Testis (tissue), 2 donors: ENCODE measurements at regions not wholly inside any gene's neighbourhood (a gene's known extent, or its start where the extent isn't known, plus 50 kb on each side); places are given as distances from the start of the nearest gene placed in this dataset.

Source experiments
- POLR2A ChIP-seq: fragments of 450-650 bp; IDR thresholded peaks from one replicate; pipeline ENCODE4 v1.6.1; 2017; ENCODE audit warnings: antibody characterized with exemption, mild to moderate bottlenecking, moderate library complexity
- TF ChIP-seq, protein P1 (sequence below), 3 experiments: fragments of 450-650 bp in 2 of 3; fragments of 200-600 bp in 1 of 3; sonication (generic) in 1 of 3; IDR thresholded peaks; one replicate each; pipeline ENCODE4 v1.5.1; 2016 to 2019; ENCODE audit warnings: antibody characterized with exemption in 3 of 3, mild to moderate bottlenecking in 2 of 3, moderate library complexity in 1 of 3

DNA sequence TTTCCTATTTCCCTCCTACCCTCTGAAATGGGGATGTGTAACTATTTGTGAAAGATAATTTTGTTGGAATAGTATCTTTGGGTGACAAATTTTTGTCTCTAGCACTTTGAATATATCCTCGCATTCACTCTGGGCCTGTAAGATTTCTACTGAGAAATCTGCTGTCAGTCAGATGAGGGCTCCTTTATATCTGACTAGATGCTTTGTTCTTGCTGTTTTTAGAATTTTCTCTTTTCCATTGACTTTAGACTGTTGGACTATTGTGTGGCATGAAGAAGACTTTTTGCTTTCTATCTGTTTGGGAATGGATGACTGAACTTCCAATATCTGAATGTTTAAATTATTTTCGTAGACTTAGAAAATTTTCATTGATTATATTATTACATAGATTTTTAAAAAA lies 54.2 kb upstream of the GRID2 start:
- TF ChIP-seq, protein P1, sequence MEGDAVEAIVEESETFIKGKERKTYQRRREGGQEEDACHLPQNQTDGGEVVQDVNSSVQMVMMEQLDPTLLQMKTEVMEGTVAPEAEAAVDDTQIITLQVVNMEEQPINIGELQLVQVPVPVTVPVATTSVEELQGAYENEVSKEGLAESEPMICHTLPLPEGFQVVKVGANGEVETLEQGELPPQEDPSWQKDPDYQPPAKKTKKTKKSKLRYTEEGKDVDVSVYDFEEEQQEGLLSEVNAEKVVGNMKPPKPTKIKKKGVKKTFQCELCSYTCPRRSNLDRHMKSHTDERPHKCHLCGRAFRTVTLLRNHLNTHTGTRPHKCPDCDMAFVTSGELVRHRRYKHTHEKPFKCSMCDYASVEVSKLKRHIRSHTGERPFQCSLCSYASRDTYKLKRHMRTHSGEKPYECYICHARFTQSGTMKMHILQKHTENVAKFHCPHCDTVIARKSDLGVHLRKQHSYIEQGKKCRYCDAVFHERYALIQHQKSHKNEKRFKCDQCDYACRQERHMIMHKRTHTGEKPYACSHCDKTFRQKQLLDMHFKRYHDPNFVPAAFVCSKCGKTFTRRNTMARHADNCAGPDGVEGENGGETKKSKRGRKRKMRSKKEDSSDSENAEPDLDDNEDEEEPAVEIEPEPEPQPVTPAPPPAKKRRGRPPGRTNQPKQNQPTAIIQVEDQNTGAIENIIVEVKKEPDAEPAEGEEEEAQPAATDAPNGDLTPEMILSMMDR (IDR thresholded peaks at IDR 0.05) = no peak
- TF ChIP-seq POLR2A = no peak
